PC-3 (cell line): ENCODE measurements at regions not wholly inside any gene's neighbourhood (a gene's known extent, or its start where the extent isn't known, plus 50 kb on each side); places are given as distances from the start of the nearest gene placed in this dataset.

ENCODE experiments used
- ATAC-seq: fragments of 200-7000 bp; cut with Tn5 transposase; 2 replicates; pipeline ENCODE4 v1.9.1; 2020; ENCODE audit warnings: mild to moderate bottlenecking, moderate library complexity
- BruUV-seq: library from RNA; stranded (reverse); fragments of 400-500 nt; replicated peaks from 2 replicates; lab custom pipeline; 2021; lab: Mats Ljungman, UMichigan
- CTCF ChIA-PET: fragments of 300-600 bp; sonication (Branson Sonifier 250); formaldehyde crosslinking; loops from one replicate; lab custom pipeline; 2022; ENCODE audit warnings: antibody characterized with exemption; lab: Charles Lee
- POLR2A ChIA-PET: fragments of 300-600 bp; sonication (Branson Sonifier 250); formaldehyde crosslinking; loops from one replicate; lab custom pipeline; 2022; ENCODE audit warnings: antibody characterized with exemption; ENCODE audit not compliant: unreplicated experiment; lab: Charles Lee
- DNase-seq: peaks from one replicate; pipeline ENCODE4 v3.0.0-alpha.2; 2015
- H2AFZ ChIP-seq: fragments of 300-600 bp; sonication (generic); 2 replicates; pipeline ENCODE4 v1.6.0; 2016; ENCODE audit warnings: antibody characterized with exemption, low read length
- H3F3A ChIP-seq: fragments of 300-600 bp; sonication (generic); one replicate; pipeline ENCODE4 v1.6.0; 2017; ENCODE audit warnings: antibody characterized with exemption, low read length, control low read depth, mild to moderate bottlenecking; ENCODE audit not compliant: unreplicated experiment
- H3K27ac ChIP-seq: fragments of 300-600 bp; sonication (generic); 2 replicates; pipeline ENCODE4 v1.5.1; 2016; ENCODE audit warnings: mild to moderate bottlenecking, low read length
- H3K27me3 ChIP-seq: fragments of 300-600 bp; sonication (generic); 2 replicates; pipeline ENCODE4 v1.6.1; 2016; ENCODE audit warnings: low read length, mixed read lengths
- H3K36me3 ChIP-seq: fragments of 300-600 bp; sonication (generic); 2 replicates; pipeline ENCODE4 v1.6.1; 2016; ENCODE audit warnings: low read depth, mixed run types, low read length, mixed read lengths
- H3K4me1 ChIP-seq: fragments of 300-600 bp; sonication (generic); 2 replicates; pipeline ENCODE4 v1.5.1; 2016; ENCODE audit warnings: low read length; ENCODE audit not compliant: insufficient read depth
- H3K4me2 ChIP-seq: fragments of 300-600 bp; sonication (generic); 2 replicates; pipeline ENCODE4 v1.6.0; 2016; ENCODE audit warnings: low read length
- H3K4me3 ChIP-seq: fragments of 300-600 bp; sonication (generic); 2 replicates; pipeline ENCODE4 v1.5.1; 2016; ENCODE audit warnings: mild to moderate bottlenecking, low read length, mixed read lengths
- H3K79me2 ChIP-seq: fragments of 300-600 bp; sonication (generic); 2 replicates; pipeline ENCODE4 v1.6.1; 2017; ENCODE audit warnings: low read length, mixed read lengths
- H3K9ac ChIP-seq: fragments of 300-600 bp; sonication (generic); 2 replicates; pipeline ENCODE4 v1.6.0; 2016; ENCODE audit warnings: mild to moderate bottlenecking, low read length
- H3K9me2 ChIP-seq: fragments of 300-600 bp; sonication (generic); replicated peaks from 2 replicates; pipeline ENCODE4 v1.6.1; 2016; ENCODE audit warnings: mixed run types, low read length, mixed read lengths
- H3K9me3 ChIP-seq: fragments of 300-600 bp; sonication (generic); 2 replicates; pipeline ENCODE4 v1.6.1; 2016; ENCODE audit warnings: low read length, mixed read lengths
- H4K20me1 ChIP-seq: fragments of 300-600 bp; sonication (generic); 2 replicates; pipeline ENCODE4 v1.6.1; 2016; ENCODE audit warnings: low read length, mixed read lengths
- EZH2 ChIP-seq: fragments of 300-600 bp; sonication (generic); IDR thresholded peaks from one replicate; pipeline ENCODE4 v1.6.1; 2017; ENCODE audit warnings: antibody characterized with exemption, mild to moderate bottlenecking, low read length; ENCODE audit not compliant: unreplicated experiment
- EZH2phosphoT487 ChIP-seq: fragments of 300-600 bp; sonication (generic); IDR thresholded peaks from 2 replicates; pipeline ENCODE4 v1.6.1; 2018; ENCODE audit warnings: mild to moderate bottlenecking, antibody characterized with exemption, low read length, borderline replicate concordance
- intact Hi-C: fragments of 100-400 bp; cut with micrococcal nuclease; formaldehyde crosslinking; loops from 2 replicates; pipeline ENCODE4 v1.9.0; 2023
- TF ChIP-seq, protein P1 (sequence below): fragments of 300-600 bp; sonication (generic); conservative IDR thresholded peaks from 2 replicates; pipeline ENCODE4 v1.5.1; 2017; ENCODE audit warnings: antibody characterized with exemption, low read depth, mild to moderate bottlenecking, low read length

GRCh38 chr21:16323596-16323995 is 593.8 kb downstream of the USP25 start:
- ATAC-seq (no peak), DNase-seq (no peak)
- no peaks in the 10 kb centered on the region for H3K36me3 ChIP-seq
- peaks cover 35% of the 10 kb centered on the region for H3K27me3 ChIP-seq
- intact Hi-C loops = loop anchor here (5.0 kb wide), 1 partner anchor 71 kb away; no protein-coding TSS in a partner anchor
- H3K4me3 ChIP-seq = no peak overlapping the region
- H2AFZ ChIP-seq = no peak overlapping the region
- ChIA-PET POLR2A (no interaction called here), CTCF (no interaction called here)
- no peak overlapping the region for H3K4me2 ChIP-seq
- no peaks in the 10 kb centered on the region for H3K79me2 ChIP-seq
- H3K9me3 ChIP-seq = no peaks in the 10 kb centered on the region
- H3K9ac ChIP-seq = no peak overlapping the region
- H4K20me1 ChIP-seq = no peaks in the 10 kb centered on the region
- BruUV-seq = no TSS peak
- no peaks in the 10 kb centered on the region for H3K4me1 ChIP-seq
- TF ChIP-seq EZH2 = no peak
- no peak for TF ChIP-seq EZH2phosphoT487
- TF ChIP-seq, protein P1, sequence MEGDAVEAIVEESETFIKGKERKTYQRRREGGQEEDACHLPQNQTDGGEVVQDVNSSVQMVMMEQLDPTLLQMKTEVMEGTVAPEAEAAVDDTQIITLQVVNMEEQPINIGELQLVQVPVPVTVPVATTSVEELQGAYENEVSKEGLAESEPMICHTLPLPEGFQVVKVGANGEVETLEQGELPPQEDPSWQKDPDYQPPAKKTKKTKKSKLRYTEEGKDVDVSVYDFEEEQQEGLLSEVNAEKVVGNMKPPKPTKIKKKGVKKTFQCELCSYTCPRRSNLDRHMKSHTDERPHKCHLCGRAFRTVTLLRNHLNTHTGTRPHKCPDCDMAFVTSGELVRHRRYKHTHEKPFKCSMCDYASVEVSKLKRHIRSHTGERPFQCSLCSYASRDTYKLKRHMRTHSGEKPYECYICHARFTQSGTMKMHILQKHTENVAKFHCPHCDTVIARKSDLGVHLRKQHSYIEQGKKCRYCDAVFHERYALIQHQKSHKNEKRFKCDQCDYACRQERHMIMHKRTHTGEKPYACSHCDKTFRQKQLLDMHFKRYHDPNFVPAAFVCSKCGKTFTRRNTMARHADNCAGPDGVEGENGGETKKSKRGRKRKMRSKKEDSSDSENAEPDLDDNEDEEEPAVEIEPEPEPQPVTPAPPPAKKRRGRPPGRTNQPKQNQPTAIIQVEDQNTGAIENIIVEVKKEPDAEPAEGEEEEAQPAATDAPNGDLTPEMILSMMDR = no peak
- H3K27ac ChIP-seq = no peak overlapping the region
- H3F3A ChIP-seq = no peaks in the 10 kb centered on the region
- no peaks in the 10 kb centered on the region for H3K9me2 ChIP-seq

DNA sequence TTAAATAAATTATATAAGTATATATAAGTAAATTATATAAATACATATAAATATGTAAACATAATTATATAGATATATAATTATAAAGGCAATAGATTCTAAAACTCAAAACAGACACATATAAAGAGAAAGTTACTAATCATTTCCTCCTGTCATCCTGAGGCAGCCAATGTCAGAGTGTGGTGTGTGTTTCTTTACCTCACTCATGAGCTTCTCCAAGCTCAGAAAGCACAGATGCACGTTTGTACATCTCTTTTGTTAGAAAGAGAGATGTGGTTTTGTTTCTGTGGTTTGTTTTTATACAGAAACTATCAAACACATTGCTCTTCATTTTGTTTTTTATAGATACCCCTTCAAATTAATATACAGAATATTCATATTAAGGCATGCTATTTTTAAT is 594.8 kb downstream of the USP25 start:
- Histone ChIP-seq H4K20me1 (no peaks in the 10 kb centered on the region), H3K4me2 (no peak overlapping the region), H3F3A (no peaks in the 10 kb centered on the region), H3K4me1 (no peaks in the 10 kb centered on the region), H3K79me2 (no peaks in the 10 kb centered on the region), H3K9ac (no peak overlapping the region), H3K27me3 (peaks cover 34% of the 10 kb centered on the region), H3K36me3 (no peaks in the 10 kb centered on the region), H3K4me3 (no peak overlapping the region), H3K27ac (no peak overlapping the region), H2AFZ (no peak overlapping the region), H3K9me2 (no peaks in the 10 kb centered on the region), H3K9me3 (no peaks in the 10 kb centered on the region)
- ATAC-seq (no peak), DNase-seq (no peak)
- TF ChIP-seq EZH2phosphoT487 = no peak
- TF ChIP-seq, protein P1 = no peak
- TF ChIP-seq EZH2 = no peak
- POLR2A ChIA-PET = no interaction called here
- no TSS peak for BruUV-seq
- CTCF ChIA-PET = no interaction called here
- intact Hi-C loops = loop anchor here (5.0 kb wide), 1 partner anchor 72 kb away; no protein-coding TSS in a partner anchor

DNA sequence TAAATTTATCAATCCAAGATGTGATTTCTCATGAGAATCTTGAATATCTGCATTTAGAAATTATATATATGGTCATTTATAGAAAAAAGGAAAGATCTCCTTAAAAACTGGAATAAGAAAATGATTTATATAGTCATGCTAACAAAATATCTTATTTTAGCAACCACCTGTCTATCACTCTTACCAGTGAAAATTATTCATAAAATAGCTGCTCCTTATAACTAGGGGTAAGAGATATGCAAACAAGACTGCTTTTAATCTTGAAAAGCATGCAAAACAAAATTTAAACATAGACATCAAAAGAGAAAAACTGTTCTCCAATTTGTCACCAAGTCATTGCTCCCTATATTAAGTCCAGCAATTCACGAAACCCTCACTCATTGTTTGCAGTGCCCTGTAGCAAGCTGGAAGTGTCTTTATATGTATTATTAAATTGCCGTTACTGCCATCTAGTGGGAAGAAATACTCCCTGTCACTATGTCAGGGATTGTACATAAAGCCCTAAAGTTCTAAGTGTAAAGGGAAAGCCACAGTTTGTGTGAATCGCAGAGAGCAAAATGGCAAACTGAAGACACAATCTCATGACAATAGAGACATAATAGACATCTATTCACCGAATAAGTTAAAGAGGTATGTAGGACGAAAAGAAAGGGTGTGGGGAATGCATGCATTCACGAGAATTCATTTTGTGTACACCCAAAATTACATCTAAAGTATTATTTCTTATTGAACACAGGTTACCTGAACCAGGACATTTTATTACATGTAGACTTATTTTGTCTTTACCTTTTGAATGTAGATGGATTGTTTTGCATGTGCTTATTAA is 600.5 kb downstream of the USP25 start:
- POLR2A ChIA-PET = no interaction called here
- ATAC-seq (peak; percentile 100), DNase-seq (peak; percentile 87)
- CTCF ChIA-PET = interaction anchor here (0.5 to 0.7 kb wide), 4 partner anchors 10 to 249 kb away, joined by 3 to 4 read pairs (median 3); no protein-coding TSS in a partner anchor
- Histone ChIP-seq H3K9me3 (no peaks in the 10 kb centered on the region), H3K9ac (no peak overlapping the region), H3K36me3 (no peaks in the 10 kb centered on the region), H3F3A (no peaks in the 10 kb centered on the region), H3K4me1 (no peaks in the 10 kb centered on the region), H4K20me1 (no peaks in the 10 kb centered on the region), H3K4me3 (no peak overlapping the region), H3K4me2 (peak overlapping the region; percentile 15), H3K9me2 (no peaks in the 10 kb centered on the region), H3K79me2 (no peaks in the 10 kb centered on the region), H3K27ac (no peak overlapping the region), H2AFZ (no peak overlapping the region), H3K27me3 (peaks cover 2% of the 10 kb centered on the region)
- TF ChIP-seq, protein P1 = peak; percentile 87
- no peak for TF ChIP-seq EZH2phosphoT487
- intact Hi-C loops = loop anchor here (1.0 to 2.0 kb wide), 5 partner anchors 135 to 436 kb away; no protein-coding TSS in a partner anchor
- BruUV-seq = no TSS peak
